DLD1 (cell line): ENCODE measurements at regions not wholly inside any gene's neighbourhood (a gene's known extent, or its start where the extent isn't known, plus 50 kb on each side); places are given as distances from the start of the nearest gene placed in this dataset.

Source experiments
- in situ Hi-C: cut with HindIII; loops from 2 replicates; pipeline ENCODE4 v1.10.0; 2017; ENCODE audit warnings: low sequenced_read_pairs

GRCh38 chr5:53211799-53212198 is 102.2 kb upstream of the MOCS2 start:
- in situ Hi-C loops = no loop called here

GRCh38 chr5:53219174-53219573 is 109.6 kb upstream of the MOCS2 start:
- in situ Hi-C loops = no loop called here

- in situ Hi-C loops = no loop called here
Observed at GRCh38 chr5:53219610-53220009, 110.1 kb upstream of the MOCS2 start.

- in situ Hi-C loops = no loop called here
Observed at GRCh38 chr5:53233645-53234405, 124.3 kb upstream of the MOCS2 start.

- in situ Hi-C loops = no loop called here
Observed at GRCh38 chr5:53236683-53237082, 127.1 kb upstream of the MOCS2 start.

- in situ Hi-C loops = no loop called here
Observed at GRCh38 chr5:53237876-53238275, 128.3 kb upstream of the MOCS2 start.

- in situ Hi-C loops = no loop called here
Observed at GRCh38 chr5:53239301-53239990, 129.9 kb upstream of the MOCS2 start.

GRCh38 chr5:53240661-53241060 is 131.1 kb upstream of the MOCS2 start:
- in situ Hi-C loops = no loop called here

- in situ Hi-C loops = no loop called here
Observed at GRCh38 chr5:53241572-53241971, 132.0 kb upstream of the MOCS2 start.

GRCh38 chr5:53243403-53243802 is 133.8 kb upstream of the MOCS2 start:
- in situ Hi-C loops = no loop called here

GRCh38 chr5:53246042-53246836 is 136.7 kb upstream of the MOCS2 start:
- in situ Hi-C loops = loop anchor here (5.0 kb wide), 1 partner anchor 106 kb away; no protein-coding TSS in a partner anchor

GRCh38 chr5:53249529-53250200 is 140.1 kb upstream of the MOCS2 start:
- in situ Hi-C loops = loop anchor here (5.0 kb wide), 1 partner anchor 103 kb away; no protein-coding TSS in a partner anchor

- in situ Hi-C loops = no loop called here
Observed at GRCh38 chr5:53250201-53250550, 140.6 kb upstream of the MOCS2 start.

- in situ Hi-C loops = no loop called here
Observed at GRCh38 chr5:53253421-53253871, 143.9 kb upstream of the MOCS2 start.

GRCh38 chr5:53256746-53257145 is 147.2 kb upstream of the MOCS2 start:
- in situ Hi-C loops = no loop called here

- in situ Hi-C loops = no loop called here
Observed at GRCh38 chr5:53257806-53258373, 148.3 kb upstream of the MOCS2 start.

- in situ Hi-C loops = no loop called here
Observed at GRCh38 chr5:53259176-53259575, 149.6 kb upstream of the MOCS2 start.

- in situ Hi-C loops = no loop called here
Observed at GRCh38 chr5:53260446-53260845, 150.9 kb upstream of the MOCS2 start.

- in situ Hi-C loops = no loop called here
Observed at GRCh38 chr5:53261245-53261644, 151.7 kb upstream of the MOCS2 start.

GRCh38 chr5:53262348-53262970 is 152.9 kb upstream of the MOCS2 start:
- in situ Hi-C loops = no loop called here
